Choroid plexus epithelial cell (primary cell): ENCODE measurements at regions not wholly inside any gene's neighbourhood (a gene's known extent, or its start where the extent isn't known, plus 50 kb on each side); places are given as distances from the start of the nearest gene placed in this dataset.

ENCODE experiments used
- DNase-seq: peaks from one replicate; pipeline ENCODE4 v3.0.0-alpha.2; 2010; ENCODE audit warnings: low read depth
- H3K4me3 ChIP-seq: 2 replicates; pipeline ENCODE4 v1.5.1; 2011; ENCODE audit warnings: low read depth, mild to moderate bottlenecking, control low read depth, low read length, moderate library complexity
- CTCF ChIP-seq: conservative IDR thresholded peaks from 2 replicates; pipeline ENCODE4 v1.5.1; 2011; ENCODE audit warnings: low read depth, mild to moderate bottlenecking, control low read depth, inconsistent platforms, low read length, moderate library complexity

- no peak for DNase-seq
- no peak for TF ChIP-seq CTCF
- no peak overlapping the region for H3K4me3 ChIP-seq
These were observed 351.6 kb downstream of the PIK3C3 start for GRCh38 chr18:42306594-42306980.

GRCh38 chr18:42310956-42311355 lies 355.9 kb downstream of the PIK3C3 start:
- no peak for TF ChIP-seq CTCF
- peak; percentile 7 for DNase-seq
- H3K4me3 ChIP-seq = no peak overlapping the region

GRCh38 chr18:42326752-42327151 lies 371.7 kb downstream of the PIK3C3 start:
- no peak overlapping the region for H3K4me3 ChIP-seq
- no peak for DNase-seq

GRCh38 chr18:42328931-42329330 lies 373.9 kb downstream of the PIK3C3 start:
- DNase-seq = no peak
- TF ChIP-seq CTCF = no peak
- H3K4me3 ChIP-seq = no peak overlapping the region

More at GRCh38 chr18:42326752-42327151, 371.7 kb downstream of the PIK3C3 start:
- no peak for TF ChIP-seq CTCF

GRCh38 chr18:42330296-42330695 lies 375.3 kb downstream of the PIK3C3 start:
- H3K4me3 ChIP-seq = no peak overlapping the region
- TF ChIP-seq CTCF = no peak
- no peak for DNase-seq

GRCh38 chr18:42333558-42333957 lies 378.5 kb downstream of the PIK3C3 start:
- no peak for DNase-seq
- no peak for TF ChIP-seq CTCF
- no peak overlapping the region for H3K4me3 ChIP-seq

GRCh38 chr18:42334931-42335330 lies 379.9 kb downstream of the PIK3C3 start:
- no peak for TF ChIP-seq CTCF
- no peak overlapping the region for H3K4me3 ChIP-seq
- DNase-seq = no peak
